H1 (cell line): ENCODE measurements at regions not wholly inside any gene's neighbourhood (a gene's known extent, or its start where the extent isn't known, plus 50 kb on each side); places are given as distances from the start of the nearest gene placed in this dataset.

Source experiments
- ATF2 ChIP-seq: IDR thresholded peaks from 2 replicates; pipeline ENCODE4 v1.6.1; 2012; ENCODE audit warnings: low read length, inconsistent platforms
- CHD7 ChIP-seq: fragments of 300-600 bp; sonication (generic); IDR thresholded peaks from 2 replicates; pipeline ENCODE4 v1.7.1; 2012; ENCODE audit warnings: low read length, moderate library complexity, mild to moderate bottlenecking, inconsistent platforms; ENCODE audit not compliant: insufficient replicate concordance
- KDM5A ChIP-seq: fragments of 200-600 bp; IDR thresholded peaks from 2 replicates; pipeline ENCODE4 v1.7.1; 2012; ENCODE audit warnings: mild to moderate bottlenecking, low read length, inconsistent platforms, mixed read lengths
- SIRT6 ChIP-seq: IDR thresholded peaks from one replicate; pipeline ENCODE4 v1.7.1; 2012; ENCODE audit warnings: low read length, inconsistent platforms
- SIX5 ChIP-seq: IDR thresholded peaks from 2 replicates; pipeline ENCODE4 v1.6.1; 2011; ENCODE audit warnings: mild to moderate bottlenecking, low read depth, low read length
- TAF7 ChIP-seq: optimal IDR thresholded peaks from 2 replicates; pipeline ENCODE3; 2011; ENCODE audit warnings: low read depth, mild to moderate bottlenecking, inconsistent platforms, low read length, moderate library complexity, borderline replicate concordance
- TCF12 ChIP-seq: IDR thresholded peaks from 2 replicates; pipeline ENCODE4 v1.6.1; 2011; ENCODE audit warnings: low read depth, mild to moderate bottlenecking, low read length

- TF ChIP-seq CHD7: no peak
- no peak for TF ChIP-seq KDM5A
- TF ChIP-seq SIX5: no peak
- no peak for TF ChIP-seq ATF2
- no peak for TF ChIP-seq TAF7
- TF ChIP-seq SIRT6: no peak
- TF ChIP-seq TCF12: no peak
These were observed 390.4 kb downstream of the INSC start (continued) for GRCh38 chr11:15505155-15505554.
